B cell (primary cell): ENCODE measurements at regions not wholly inside any gene's neighbourhood (a gene's known extent, or its start where the extent isn't known, plus 50 kb on each side); places are given as distances from the start of the nearest gene placed in this dataset.

Source experiments
- EZH2 ChIP-seq: IDR thresholded peaks from 2 replicates; pipeline ENCODE4 v1.6.1; 2012; ENCODE audit warnings: borderline replicate concordance, low read depth, mild to moderate bottlenecking, moderate library complexity, low read length; ENCODE audit not compliant: insufficient read depth, poor library complexity, severe bottlenecking
- TF ChIP-seq, protein P1 (sequence below): fragments of 200-600 bp; IDR thresholded peaks from one replicate; pipeline ENCODE4 v1.8.0; 2022; ENCODE audit warnings: antibody characterized with exemption, mild to moderate bottlenecking

DNA sequence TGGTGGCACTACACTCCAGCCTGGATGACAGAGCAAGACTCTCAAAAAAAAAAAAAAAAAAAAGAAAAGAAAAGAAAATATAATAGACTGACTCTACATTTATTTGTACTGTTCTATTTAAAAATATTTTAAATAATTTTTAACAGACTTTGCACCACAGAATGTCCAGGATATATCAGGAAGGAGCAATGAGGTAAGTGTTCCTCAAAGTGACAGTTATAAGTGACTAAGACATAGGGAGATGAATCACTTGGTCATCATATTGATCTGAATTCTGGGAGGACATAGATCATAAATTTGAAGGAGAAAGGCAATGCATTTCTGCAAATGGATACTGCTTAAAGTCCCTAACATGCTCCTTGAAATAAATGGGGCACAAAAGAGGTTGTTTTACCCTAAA is 221.5 kb downstream of the KCNC2 start:
- TF ChIP-seq, protein P1, sequence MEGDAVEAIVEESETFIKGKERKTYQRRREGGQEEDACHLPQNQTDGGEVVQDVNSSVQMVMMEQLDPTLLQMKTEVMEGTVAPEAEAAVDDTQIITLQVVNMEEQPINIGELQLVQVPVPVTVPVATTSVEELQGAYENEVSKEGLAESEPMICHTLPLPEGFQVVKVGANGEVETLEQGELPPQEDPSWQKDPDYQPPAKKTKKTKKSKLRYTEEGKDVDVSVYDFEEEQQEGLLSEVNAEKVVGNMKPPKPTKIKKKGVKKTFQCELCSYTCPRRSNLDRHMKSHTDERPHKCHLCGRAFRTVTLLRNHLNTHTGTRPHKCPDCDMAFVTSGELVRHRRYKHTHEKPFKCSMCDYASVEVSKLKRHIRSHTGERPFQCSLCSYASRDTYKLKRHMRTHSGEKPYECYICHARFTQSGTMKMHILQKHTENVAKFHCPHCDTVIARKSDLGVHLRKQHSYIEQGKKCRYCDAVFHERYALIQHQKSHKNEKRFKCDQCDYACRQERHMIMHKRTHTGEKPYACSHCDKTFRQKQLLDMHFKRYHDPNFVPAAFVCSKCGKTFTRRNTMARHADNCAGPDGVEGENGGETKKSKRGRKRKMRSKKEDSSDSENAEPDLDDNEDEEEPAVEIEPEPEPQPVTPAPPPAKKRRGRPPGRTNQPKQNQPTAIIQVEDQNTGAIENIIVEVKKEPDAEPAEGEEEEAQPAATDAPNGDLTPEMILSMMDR, result no peak
- no peak for TF ChIP-seq EZH2
